ENCODE measurements at regions not wholly inside any gene's neighbourhood (a gene's known extent, or its start where the extent isn't known, plus 50 kb on each side); places are given as distances from the start of the nearest gene placed in this dataset.
"Not testable (repeated sequence)": the region's sequence is repeated elsewhere in the genome, so short reads cannot be mapped to it uniquely, and the experiment has no call there.

- no peak for ATAC-seq
- H3K4me3 ChIP-seq: no peak overlapping the region
- TF ChIP-seq, protein P1, sequence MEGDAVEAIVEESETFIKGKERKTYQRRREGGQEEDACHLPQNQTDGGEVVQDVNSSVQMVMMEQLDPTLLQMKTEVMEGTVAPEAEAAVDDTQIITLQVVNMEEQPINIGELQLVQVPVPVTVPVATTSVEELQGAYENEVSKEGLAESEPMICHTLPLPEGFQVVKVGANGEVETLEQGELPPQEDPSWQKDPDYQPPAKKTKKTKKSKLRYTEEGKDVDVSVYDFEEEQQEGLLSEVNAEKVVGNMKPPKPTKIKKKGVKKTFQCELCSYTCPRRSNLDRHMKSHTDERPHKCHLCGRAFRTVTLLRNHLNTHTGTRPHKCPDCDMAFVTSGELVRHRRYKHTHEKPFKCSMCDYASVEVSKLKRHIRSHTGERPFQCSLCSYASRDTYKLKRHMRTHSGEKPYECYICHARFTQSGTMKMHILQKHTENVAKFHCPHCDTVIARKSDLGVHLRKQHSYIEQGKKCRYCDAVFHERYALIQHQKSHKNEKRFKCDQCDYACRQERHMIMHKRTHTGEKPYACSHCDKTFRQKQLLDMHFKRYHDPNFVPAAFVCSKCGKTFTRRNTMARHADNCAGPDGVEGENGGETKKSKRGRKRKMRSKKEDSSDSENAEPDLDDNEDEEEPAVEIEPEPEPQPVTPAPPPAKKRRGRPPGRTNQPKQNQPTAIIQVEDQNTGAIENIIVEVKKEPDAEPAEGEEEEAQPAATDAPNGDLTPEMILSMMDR (IDR thresholded peaks at IDR 0.05): no peak
- no peak for DNase-seq
- no peaks in the 10 kb centered on the region for H3K36me3 ChIP-seq (ENCODE audit: low read depth)
- no peaks in the 10 kb centered on the region for H3K9me3 ChIP-seq
- intact Hi-C loops (cut with DNase I, micrococcal nuclease): no loop called here
- H3K4me1 ChIP-seq (ENCODE audit: low read depth): no peaks in the 10 kb centered on the region
Observed at GRCh38 chr1:14273811-14274210, 324.7 kb upstream of the KAZN start.

- intact Hi-C loops (cut with DNase I, micrococcal nuclease); DNase-seq; H3K4me3 ChIP-seq; ATAC-seq; H3K36me3 ChIP-seq (ENCODE audit: low read depth); H3K4me1 ChIP-seq (ENCODE audit: low read depth); H3K9me3 ChIP-seq: not testable (repeated sequence)
Observed at GRCh38 chr1:14279891-14280290, 318.6 kb upstream of the KAZN start.

GRCh38 chr1:14280909-14281308, 317.6 kb upstream of the KAZN start:
- H3K4me1 ChIP-seq (ENCODE audit: low read depth): no peaks in the 10 kb centered on the region
- DNase-seq (no peak), ATAC-seq (no peak)
- H3K36me3 ChIP-seq (ENCODE audit: low read depth): no peaks in the 10 kb centered on the region
- H3K9me3 ChIP-seq: no peaks in the 10 kb centered on the region
- intact Hi-C loops (cut with DNase I, micrococcal nuclease): no loop called here
- no peak overlapping the region for H3K4me3 ChIP-seq
- TF ChIP-seq, protein P1 (IDR thresholded peaks at IDR 0.05): no peak

DNA sequence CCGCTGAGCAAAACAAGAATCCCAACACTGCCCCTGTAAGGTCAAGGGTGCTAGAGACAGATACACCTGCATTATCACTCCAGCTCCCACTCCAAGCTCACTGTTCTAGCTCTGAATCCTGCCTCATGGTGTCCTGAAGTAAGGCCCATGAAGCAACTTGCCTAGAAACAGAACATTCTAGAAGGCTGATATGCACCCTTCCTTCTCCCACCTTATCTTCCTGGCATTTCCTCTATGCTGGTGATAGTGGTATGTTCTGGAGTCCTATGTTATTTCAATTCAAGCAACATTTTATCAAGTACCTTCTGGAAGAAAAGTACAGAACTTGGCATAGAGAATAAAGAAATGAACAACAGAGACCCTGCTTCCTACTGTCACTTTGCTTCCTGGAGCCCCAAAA, 317.1 kb upstream of the KAZN start:
- no peak for ATAC-seq
- intact Hi-C loops (cut with DNase I, micrococcal nuclease): no loop called here

GRCh38 chr1:14282707-14283106, 315.8 kb upstream of the KAZN start:
- H3K36me3 ChIP-seq (ENCODE audit: low read depth): no peaks in the 10 kb centered on the region
- TF ChIP-seq, protein P1 (IDR thresholded peaks at IDR 0.05): no peak
- no peaks in the 10 kb centered on the region for H3K4me1 ChIP-seq (ENCODE audit: low read depth)
- intact Hi-C loops (cut with DNase I, micrococcal nuclease): no loop called here
- DNase-seq (no peak), ATAC-seq (no peak)
- H3K9me3 ChIP-seq: no peaks in the 10 kb centered on the region
- no peak overlapping the region for H3K4me3 ChIP-seq

More for the DNA sequence above, 317.1 kb upstream of the KAZN start:
- no peaks in the 10 kb centered on the region for H3K4me1 ChIP-seq (ENCODE audit: low read depth)
- TF ChIP-seq, protein P1 (IDR thresholded peaks at IDR 0.05): no peak
- no peak overlapping the region for H3K4me3 ChIP-seq
- no peaks in the 10 kb centered on the region for H3K36me3 ChIP-seq (ENCODE audit: low read depth)
- no peaks in the 10 kb centered on the region for H3K9me3 ChIP-seq
- no peak for DNase-seq

GRCh38 chr1:14285238-14285637, 313.2 kb upstream of the KAZN start:
- Histone ChIP-seq H3K4me1 (ENCODE audit: low read depth) (no peaks in the 10 kb centered on the region), H3K9me3 (no peaks in the 10 kb centered on the region), H3K4me3 (no peak overlapping the region), H3K36me3 (ENCODE audit: low read depth) (no peaks in the 10 kb centered on the region)
- TF ChIP-seq, protein P1 (IDR thresholded peaks at IDR 0.05): no peak
- intact Hi-C loops (cut with DNase I, micrococcal nuclease): no loop called here
- no peak for ATAC-seq
- no peak for DNase-seq

- H3K4me3 ChIP-seq; DNase-seq; H3K4me1 ChIP-seq (ENCODE audit: low read depth); ATAC-seq; H3K9me3 ChIP-seq; H3K36me3 ChIP-seq (ENCODE audit: low read depth); intact Hi-C loops (cut with DNase I, micrococcal nuclease): not testable (repeated sequence)
Observed at GRCh38 chr1:14291182-14291581, 307.3 kb upstream of the KAZN start.

All from mucosa of descending colon (tissue), 3 donors.